GM12873 (cell line): ENCODE measurements at regions not wholly inside any gene's neighbourhood (a gene's known extent, or its start where the extent isn't known, plus 50 kb on each side); places are given as distances from the start of the nearest gene placed in this dataset.

ENCODE experiments used
- CTCF ChIP-seq: IDR thresholded peaks from 2 replicates; pipeline ENCODE4 v1.5.1; 2012; ENCODE audit warnings: low read depth, mild to moderate bottlenecking, moderate library complexity, low read length, control low read depth; ENCODE audit not compliant: insufficient read depth; ENCODE audit errors: missing control alignments

DNA sequence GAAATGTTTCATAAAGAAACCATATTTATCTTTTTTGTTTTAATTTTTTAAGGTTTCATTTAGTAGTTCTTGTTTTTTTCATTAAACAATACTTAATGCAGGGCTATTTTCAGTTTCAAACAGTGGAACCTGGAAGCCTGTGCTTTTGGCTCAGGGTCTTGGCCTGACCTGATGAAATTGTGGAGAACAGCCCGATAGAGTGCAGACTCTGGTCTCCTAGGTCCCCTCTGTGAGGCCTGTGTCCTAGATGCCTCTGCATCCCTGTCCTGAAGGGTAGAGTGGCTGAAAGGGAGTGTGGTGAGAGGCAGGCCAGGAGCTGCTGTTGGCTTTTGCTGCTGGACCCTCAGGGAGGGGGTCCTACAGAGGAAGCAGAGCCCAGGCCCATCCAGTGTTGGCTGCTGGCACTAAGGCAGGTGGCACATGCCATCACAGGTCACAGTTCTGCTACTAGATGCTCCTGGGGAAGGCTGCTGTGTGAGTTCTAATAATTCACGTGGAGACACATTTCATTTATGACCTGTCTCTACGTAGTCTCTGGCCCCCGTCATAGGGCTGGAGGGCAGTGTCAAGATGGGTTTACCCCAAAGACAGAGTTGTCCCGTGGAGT lies 201.0 kb upstream of the COPS8 start:
- TF ChIP-seq CTCF = no peak

DNA sequence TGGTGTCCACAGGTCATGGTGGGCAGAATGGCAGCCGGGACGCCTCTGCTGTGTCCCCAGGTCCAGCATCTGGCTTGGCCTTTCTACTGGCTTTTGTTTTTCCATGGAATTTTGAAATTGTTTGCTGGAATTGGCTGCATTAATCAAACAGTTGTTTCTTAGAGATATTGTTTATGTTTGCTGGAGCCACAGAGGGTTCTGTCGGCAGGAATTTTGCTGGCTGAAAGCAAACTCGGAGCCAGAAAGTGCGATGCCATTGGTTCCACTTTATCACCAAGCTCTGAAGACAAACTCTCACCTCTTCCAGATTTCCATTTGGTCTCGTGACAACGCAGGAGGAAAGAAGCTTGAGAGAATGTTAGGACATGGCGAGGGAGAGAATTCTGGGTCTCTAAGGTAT lies 199.2 kb upstream of the COPS8 start:
- no peak for TF ChIP-seq CTCF

- TF ChIP-seq CTCF = no peak
Measured at GRCh38 chr2:236887531-236887930, 198.2 kb upstream of the COPS8 start.

DNA sequence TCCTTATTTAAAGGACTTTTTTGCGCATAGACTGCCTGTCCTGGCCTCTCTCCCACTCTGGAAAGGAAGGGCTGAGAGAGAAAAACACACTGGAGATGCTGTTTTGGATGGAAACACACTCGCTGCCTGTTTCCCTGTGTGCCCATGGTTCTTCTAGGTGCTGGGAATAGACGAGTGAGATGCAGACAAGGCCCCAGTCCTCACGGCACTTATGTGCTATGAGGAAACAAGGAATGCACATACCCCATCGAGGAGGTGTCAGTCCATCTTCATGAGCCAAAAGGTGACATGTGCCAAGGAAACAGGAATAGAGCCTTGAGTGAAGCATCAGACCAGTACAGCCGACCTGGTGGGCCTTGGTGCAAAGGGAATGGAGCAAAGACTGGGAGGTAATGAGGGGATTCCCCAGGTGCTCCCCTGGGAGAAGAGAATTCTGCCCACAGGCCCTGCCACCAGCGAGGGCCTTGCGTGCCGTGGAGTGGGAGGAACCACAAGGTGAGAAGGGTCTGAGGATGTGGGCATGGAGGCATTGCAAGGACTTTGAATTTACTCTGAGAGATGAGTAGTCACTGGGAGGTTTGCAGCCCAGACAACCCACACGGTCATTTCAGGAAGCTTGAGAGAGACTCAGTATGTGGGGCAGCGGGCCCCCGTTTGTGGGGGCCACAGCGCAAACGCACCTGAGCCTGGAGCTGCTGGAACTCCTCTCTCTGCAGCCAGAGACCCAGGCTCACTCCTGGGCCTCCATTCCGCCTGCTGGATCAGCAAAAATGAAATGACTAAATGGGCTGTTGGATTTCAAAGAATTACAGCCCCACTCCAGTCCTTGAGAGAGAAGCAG lies 197.5 kb upstream of the COPS8 start:
- no peak for TF ChIP-seq CTCF

DNA sequence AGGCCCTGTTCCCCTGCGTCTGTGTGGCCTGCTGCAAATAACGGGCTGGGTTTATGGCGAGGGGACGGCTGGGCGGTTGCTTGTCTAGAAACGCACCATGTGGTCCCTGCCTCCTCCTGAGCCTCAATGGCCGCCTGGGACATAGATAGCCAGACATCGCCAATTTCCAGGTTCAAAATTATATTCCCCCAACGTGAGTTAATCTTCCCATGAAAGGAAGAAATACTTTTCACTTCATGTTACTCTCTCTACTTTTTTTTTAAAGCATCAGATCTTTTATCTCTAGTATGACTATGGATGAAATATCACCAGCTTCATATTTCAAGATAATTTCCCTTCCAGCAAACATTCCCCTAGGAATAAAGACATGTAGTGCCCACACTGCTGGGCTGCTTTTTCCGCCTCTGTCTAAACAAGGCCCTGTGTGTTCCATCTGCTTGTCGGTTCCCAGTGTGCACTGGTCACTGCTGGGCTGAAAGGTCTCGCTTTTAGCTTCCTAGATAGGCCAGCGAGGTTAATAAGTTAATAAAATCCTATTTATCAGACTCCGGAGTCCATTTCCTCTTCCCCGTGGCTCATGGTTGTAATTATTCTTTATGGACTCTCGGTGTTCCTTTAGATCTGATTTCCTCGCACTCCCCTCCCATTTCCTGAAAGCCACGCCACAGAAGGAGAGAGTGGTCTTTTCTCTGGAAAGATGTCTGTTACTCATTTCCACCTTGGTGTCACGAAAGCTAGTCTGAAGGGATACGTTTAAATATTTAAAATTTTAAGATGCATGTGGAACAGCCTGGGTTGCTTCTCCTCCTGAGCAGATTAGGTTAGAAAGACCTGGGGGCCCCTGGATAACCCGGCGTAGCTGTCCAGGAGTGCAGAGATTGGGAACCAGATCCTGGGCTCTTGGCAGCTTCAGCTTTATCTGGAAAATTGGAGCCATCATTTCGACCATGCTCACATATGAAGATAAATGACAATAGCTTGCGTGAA lies 196.6 kb upstream of the COPS8 start:
- no peak for TF ChIP-seq CTCF

- TF ChIP-seq CTCF = no peak
Measured at GRCh38 chr2:236889791-236890704, 195.6 kb upstream of the COPS8 start.
